Ectodermal cell (in vitro differentiated cells): ENCODE measurements at regions not wholly inside any gene's neighbourhood (a gene's known extent, or its start where the extent isn't known, plus 50 kb on each side); places are given as distances from the start of the nearest gene placed in this dataset.

Experiments used
- H3K27ac ChIP-seq: 2 replicates; pipeline ENCODE4 v1.7.0; 2013; ENCODE audit warnings: mild to moderate bottlenecking, low read depth, low read length; ENCODE audit not compliant: insufficient read depth, poor library complexity, severe bottlenecking
- H3K27me3 ChIP-seq: 2 replicates; pipeline ENCODE4 v1.7.0; 2013; ENCODE audit warnings: mild to moderate bottlenecking, low read length; ENCODE audit not compliant: insufficient read depth, control insufficient read depth, poor library complexity, severe bottlenecking
- H3K36me3 ChIP-seq: one replicate; pipeline ENCODE4 v1.7.0; 2013; ENCODE audit warnings: low read length; ENCODE audit not compliant: control insufficient read depth, insufficient read depth
- H3K4me1 ChIP-seq: one replicate; pipeline ENCODE4 v1.7.0; 2013; ENCODE audit warnings: low read length; ENCODE audit not compliant: control insufficient read depth, insufficient read depth
- H3K4me3 ChIP-seq: 2 replicates; pipeline ENCODE4 v1.7.0; 2013; ENCODE audit warnings: low read depth, low read length, control low read depth; ENCODE audit not compliant: insufficient read depth
- H3K9me3 ChIP-seq: 2 replicates; pipeline ENCODE4 v1.7.0; 2013; ENCODE audit warnings: mild to moderate bottlenecking, low read length, moderate library complexity; ENCODE audit not compliant: control insufficient read depth
- WGBS, 2 experiments: methylation state at CpG; one replicate each; pipeline ENCODE4 v1.1.7; 2013; ENCODE audit warnings: missing lambda C conversion rate in 2 of 2; 5-methylcytosine and 5-hydroxymethylcytosine counted together

DNA sequence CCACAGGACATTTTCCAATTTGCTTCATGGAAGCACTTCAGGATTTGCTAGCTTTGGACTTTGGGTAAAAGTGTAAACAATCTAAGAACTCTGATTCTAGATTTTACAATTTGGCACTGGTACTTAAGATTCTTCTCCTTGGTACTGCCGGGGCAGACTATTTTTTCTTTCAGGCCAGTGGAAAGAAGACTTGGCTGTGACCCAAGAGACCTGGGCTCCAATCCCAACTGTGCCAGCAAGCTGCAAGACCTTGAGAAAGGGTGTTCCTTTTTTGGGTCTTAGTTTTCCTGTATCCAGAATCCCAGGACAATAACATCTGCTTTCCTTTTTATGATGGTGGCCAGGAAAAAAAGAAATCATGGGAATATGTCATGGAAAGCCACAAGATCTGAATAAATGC is 148.1 kb upstream of the CRY1 start:
- H3K4me1 ChIP-seq, result no peaks in the 10 kb centered on the region
- H3K9me3 ChIP-seq, result no peaks in the 10 kb centered on the region
- H3K36me3 ChIP-seq, result no peaks in the 10 kb centered on the region
- no peak overlapping the region for H3K4me3 ChIP-seq
- H3K27me3 ChIP-seq, result no peaks in the 10 kb centered on the region
- H3K27ac ChIP-seq, result no peak overlapping the region
- WGBS, 2 experiments, result 89 to 93% methylated on average over 1 of the region's 1 CpG

GRCh38 chr12:107242189-107242588 is 148.8 kb upstream of the CRY1 start:
- Histone ChIP-seq H3K4me3 (no peak overlapping the region), H3K9me3 (no peaks in the 10 kb centered on the region), H3K27me3 (no peaks in the 10 kb centered on the region), H3K36me3 (no peaks in the 10 kb centered on the region), H3K27ac (no peak overlapping the region), H3K4me1 (no peaks in the 10 kb centered on the region)
- 68 to 71% methylated on average over 4 of the region's 4 CpGs for WGBS, 2 experiments

- Histone ChIP-seq H3K27me3 (no peaks in the 10 kb centered on the region), H3K9me3 (no peaks in the 10 kb centered on the region)
- WGBS, 2 experiments, result 75 to 78% methylated on average over 4 of the region's 4 CpGs
Measured at GRCh38 chr12:107243341-107243740, 150.0 kb upstream of the CRY1 start.

GRCh38 chr12:107244584-107244983 is 151.2 kb upstream of the CRY1 start:
- Histone ChIP-seq H3K9me3 (no peaks in the 10 kb centered on the region), H3K4me1 (no peaks in the 10 kb centered on the region), H3K4me3 (no peak overlapping the region), H3K27me3 (no peaks in the 10 kb centered on the region), H3K36me3 (no peaks in the 10 kb centered on the region), H3K27ac (no peak overlapping the region)
- 87 to 92% methylated on average over 2 of the region's 2 CpGs for WGBS, 2 experiments

More at GRCh38 chr12:107243341-107243740, 150.0 kb upstream of the CRY1 start:
- Histone ChIP-seq H3K4me3 (no peak overlapping the region), H3K36me3 (no peaks in the 10 kb centered on the region), H3K27ac (no peak overlapping the region), H3K4me1 (no peaks in the 10 kb centered on the region)

GRCh38 chr12:107247650-107248049 is 154.3 kb upstream of the CRY1 start:
- Histone ChIP-seq H3K4me1 (no peaks in the 10 kb centered on the region), H3K27me3 (no peaks in the 10 kb centered on the region), H3K36me3 (no peaks in the 10 kb centered on the region), H3K27ac (no peak overlapping the region), H3K4me3 (no peak overlapping the region), H3K9me3 (no peaks in the 10 kb centered on the region)
- 88% methylated on average over 1 of the region's 1 CpG for WGBS, 2 experiments

GRCh38 chr12:107248187-107248586 is 154.8 kb upstream of the CRY1 start:
- no peak overlapping the region for H3K4me3 ChIP-seq
- H3K27ac ChIP-seq, result no peak overlapping the region
- H3K27me3 ChIP-seq, result no peaks in the 10 kb centered on the region
- no peaks in the 10 kb centered on the region for H3K4me1 ChIP-seq
- no peaks in the 10 kb centered on the region for H3K9me3 ChIP-seq
- no peaks in the 10 kb centered on the region for H3K36me3 ChIP-seq

DNA sequence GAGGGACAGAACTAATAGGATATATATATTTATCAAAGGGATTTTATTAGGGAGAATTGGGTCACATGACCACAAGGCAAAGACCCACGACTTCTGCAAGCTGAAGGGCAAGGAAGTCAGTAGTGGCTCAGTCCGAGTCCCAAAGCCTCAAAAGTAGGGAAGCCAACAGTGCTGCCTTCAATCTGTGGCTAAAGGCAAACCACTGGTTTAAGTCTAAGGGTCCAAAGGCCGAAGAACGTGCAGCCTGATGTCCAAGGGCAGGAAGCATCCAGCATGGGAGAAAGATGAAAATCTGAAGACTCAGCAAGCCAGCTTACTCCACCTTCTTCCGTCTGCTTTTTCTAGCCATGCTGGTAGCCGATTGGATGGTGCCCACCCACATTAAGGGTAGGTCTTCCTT is 157.9 kb upstream of the CRY1 start:
- no peaks in the 10 kb centered on the region for H3K9me3 ChIP-seq
- no peaks in the 10 kb centered on the region for H3K4me1 ChIP-seq
- no peaks in the 10 kb centered on the region for H3K36me3 ChIP-seq
- H3K4me3 ChIP-seq, result no peak overlapping the region
- H3K27me3 ChIP-seq, result no peaks in the 10 kb centered on the region
- WGBS, 2 experiments, result 86 to 89% methylated on average over 6 of the region's 6 CpGs
- no peak overlapping the region for H3K27ac ChIP-seq

- Histone ChIP-seq H3K9me3 (no peaks in the 10 kb centered on the region), H3K4me3 (no peak overlapping the region), H3K27ac (no peak overlapping the region), H3K27me3 (no peaks in the 10 kb centered on the region), H3K4me1 (no peaks in the 10 kb centered on the region), H3K36me3 (no peaks in the 10 kb centered on the region)
- WGBS, 2 experiments, result 100% methylated on average over 1 of the region's 1 CpG; no CpG with 5 or more reads in 1 of the 2 experiments
Measured at GRCh38 chr12:107253361-107253760, 160.0 kb upstream of the CRY1 start.

DNA sequence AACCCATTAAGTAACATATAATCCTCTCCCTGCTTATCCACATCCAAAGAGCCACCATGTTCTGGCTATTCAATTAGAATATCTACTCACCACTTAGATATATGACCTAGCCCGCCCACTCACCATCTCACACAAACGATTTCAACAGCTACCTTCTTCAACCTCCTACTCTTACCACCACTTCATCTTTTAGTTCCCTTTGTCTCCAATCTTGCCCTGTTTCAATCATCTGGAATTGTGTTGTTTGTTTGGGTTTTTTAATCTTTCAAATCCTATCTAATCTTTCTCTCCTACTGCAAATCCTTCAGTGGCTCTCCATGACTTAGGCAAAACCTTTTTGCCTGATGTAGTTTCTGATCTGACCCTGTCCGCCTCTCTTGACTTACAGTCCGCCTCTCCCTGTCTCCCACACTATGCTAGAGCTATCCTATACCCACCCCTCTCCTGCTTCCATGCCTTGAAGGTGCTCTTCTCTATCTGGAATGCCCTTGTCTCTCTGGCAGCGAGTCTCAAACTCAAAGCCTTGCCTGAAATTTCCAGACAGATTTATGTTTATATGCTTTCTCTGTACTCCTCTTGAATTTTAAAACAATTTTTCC is 161.0 kb upstream of the CRY1 start:
- no peak overlapping the region for H3K4me3 ChIP-seq
- 92 to 96% methylated on average over 5 of the region's 5 CpGs for WGBS, 2 experiments
- H3K9me3 ChIP-seq, result no peaks in the 10 kb centered on the region
- no peaks in the 10 kb centered on the region for H3K27me3 ChIP-seq
- no peaks in the 10 kb centered on the region for H3K4me1 ChIP-seq
- H3K27ac ChIP-seq, result no peak overlapping the region
- no peaks in the 10 kb centered on the region for H3K36me3 ChIP-seq

GRCh38 chr12:107258780-107259179 is 165.4 kb upstream of the CRY1 start:
- WGBS, 2 experiments, result 95% methylated on average over 2 to 3 of the region's 3 CpGs
- Histone ChIP-seq H3K27ac (no peak overlapping the region), H3K4me3 (no peak overlapping the region), H3K4me1 (no peaks in the 10 kb centered on the region), H3K36me3 (no peaks in the 10 kb centered on the region), H3K27me3 (no peaks in the 10 kb centered on the region), H3K9me3 (no peaks in the 10 kb centered on the region)

GRCh38 chr12:107263980-107264379 is 170.6 kb upstream of the CRY1 start:
- H3K27ac ChIP-seq, result no peak overlapping the region
- H3K9me3 ChIP-seq, result no peaks in the 10 kb centered on the region
- H3K4me3 ChIP-seq, result no peak overlapping the region
- no peaks in the 10 kb centered on the region for H3K4me1 ChIP-seq
- no peaks in the 10 kb centered on the region for H3K36me3 ChIP-seq
- H3K27me3 ChIP-seq, result no peaks in the 10 kb centered on the region
